ENCODE measurements at regions not wholly inside any gene's neighbourhood (a gene's known extent, or its start where the extent isn't known, plus 50 kb on each side); places are given as distances from the start of the nearest gene placed in this dataset.

DNA sequence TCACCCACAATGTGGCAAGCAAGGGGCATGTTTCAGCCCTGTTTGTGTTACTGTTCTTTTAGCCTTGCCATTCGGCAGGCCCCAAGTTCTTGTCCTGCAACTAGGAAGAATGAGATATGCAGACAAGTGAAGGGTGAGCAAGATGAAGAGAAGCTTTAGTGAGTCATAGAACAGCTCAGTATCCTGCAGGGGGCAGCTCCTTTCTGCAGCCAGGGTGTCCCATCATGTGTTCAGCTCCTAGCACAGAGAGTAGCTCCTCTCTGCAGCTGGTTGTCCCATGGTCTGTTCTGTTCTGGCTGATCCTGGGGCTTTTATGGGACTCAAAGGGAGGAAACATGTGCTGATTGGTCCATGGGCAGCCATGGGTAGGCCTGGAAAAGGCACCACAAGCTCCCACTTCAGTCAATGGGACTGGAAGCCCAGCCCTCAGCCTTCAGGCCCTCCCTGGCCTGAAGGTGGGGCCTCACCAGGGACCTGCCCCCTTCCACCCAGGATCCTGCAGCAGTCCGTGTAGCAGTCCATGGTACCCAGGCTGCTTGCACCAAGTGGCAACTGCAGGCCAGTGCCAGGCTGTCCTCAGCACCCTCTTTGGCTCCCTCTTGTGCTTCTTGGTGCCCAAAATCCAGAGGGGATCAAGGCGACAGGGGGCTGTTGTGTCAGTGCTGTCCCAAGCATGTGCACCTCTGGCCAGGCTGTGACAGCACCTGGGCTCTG is 326.4 kb downstream of the NR4A2 start:
- H3K36me3 ChIP-seq (ENCODE audit: control insufficient read depth, insufficient read depth, low read length): no peaks in the 10 kb centered on the region
- no peak overlapping the region for H3K9ac ChIP-seq (ENCODE audit: low read depth, low read length)
- no peaks in the 10 kb centered on the region for H3K9me3 ChIP-seq (ENCODE audit: control insufficient read depth, insufficient read depth, low read length)
- H3K27me3 ChIP-seq (ENCODE audit: control insufficient read depth, insufficient read depth, low read length): no peaks in the 10 kb centered on the region
- no peaks in the 10 kb centered on the region for H3K4me1 ChIP-seq (ENCODE audit: control insufficient read depth, insufficient read depth, low read length)
- H3K27ac ChIP-seq (ENCODE audit: low read depth, low read length): no peak overlapping the region
- H3K4me3 ChIP-seq (ENCODE audit: low read depth, low read length): no peak overlapping the region

DNA sequence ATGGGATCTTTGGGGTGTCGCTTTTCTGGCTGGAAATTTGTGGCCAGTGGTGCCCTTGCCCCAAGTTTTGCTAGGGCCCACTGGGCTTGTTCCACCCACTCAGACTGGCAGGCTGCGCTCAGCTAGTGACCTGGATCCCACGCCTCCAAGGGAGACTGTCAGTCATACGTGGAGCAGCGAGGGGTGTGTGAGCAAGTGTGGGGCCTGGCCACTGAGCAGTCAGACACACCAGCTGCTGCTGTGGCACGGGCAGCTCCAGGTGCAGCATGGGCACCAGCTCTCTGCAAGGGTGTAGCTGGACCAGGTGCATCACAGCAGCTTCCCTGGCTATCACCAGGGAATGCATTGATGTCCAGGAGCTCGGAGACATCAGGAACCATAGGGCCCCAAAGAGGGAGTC is 327.0 kb downstream of the NR4A2 start:
- Histone ChIP-seq H3K4me1 (ENCODE audit: control insufficient read depth, insufficient read depth, low read length) (no peaks in the 10 kb centered on the region), H3K9ac (ENCODE audit: low read depth, low read length) (no peak overlapping the region), H3K36me3 (ENCODE audit: control insufficient read depth, insufficient read depth, low read length) (no peaks in the 10 kb centered on the region), H3K4me3 (ENCODE audit: low read depth, low read length) (no peak overlapping the region), H3K27me3 (ENCODE audit: control insufficient read depth, insufficient read depth, low read length) (no peaks in the 10 kb centered on the region), H3K27ac (ENCODE audit: low read depth, low read length) (no peak overlapping the region), H3K9me3 (ENCODE audit: control insufficient read depth, insufficient read depth, low read length) (no peaks in the 10 kb centered on the region)

DNA sequence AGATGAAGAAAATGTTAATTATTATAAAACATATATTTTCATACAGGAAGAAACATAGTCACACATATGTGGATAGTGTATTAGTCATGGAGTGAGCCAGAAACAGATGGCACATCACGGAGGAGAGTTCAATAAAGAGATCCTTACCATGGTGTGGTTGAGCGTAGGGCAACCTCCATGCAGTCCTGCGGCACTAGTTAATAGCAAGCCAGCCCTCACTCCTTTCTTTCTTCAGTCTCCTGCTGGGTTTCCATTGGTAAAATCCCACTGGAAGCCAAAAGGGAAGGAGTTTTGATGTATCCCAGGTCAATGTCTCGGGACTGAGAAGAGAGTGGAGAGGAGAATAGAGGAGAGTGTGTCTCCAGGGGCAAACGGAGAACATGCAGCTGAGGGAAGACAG is 328.1 kb downstream of the NR4A2 start:
- no peak overlapping the region for H3K27ac ChIP-seq (ENCODE audit: low read depth, low read length)
- no peak overlapping the region for H3K9ac ChIP-seq (ENCODE audit: low read depth, low read length)
- H3K4me3 ChIP-seq (ENCODE audit: low read depth, low read length): no peak overlapping the region
- no peaks in the 10 kb centered on the region for H3K36me3 ChIP-seq (ENCODE audit: control insufficient read depth, insufficient read depth, low read length)
- H3K9me3 ChIP-seq (ENCODE audit: control insufficient read depth, insufficient read depth, low read length): no peaks in the 10 kb centered on the region
- H3K4me1 ChIP-seq (ENCODE audit: control insufficient read depth, insufficient read depth, low read length): no peaks in the 10 kb centered on the region
- no peaks in the 10 kb centered on the region for H3K27me3 ChIP-seq (ENCODE audit: control insufficient read depth, insufficient read depth, low read length)

- no peaks in the 10 kb centered on the region for H3K36me3 ChIP-seq (ENCODE audit: control insufficient read depth, insufficient read depth, low read length)
- no peaks in the 10 kb centered on the region for H3K27me3 ChIP-seq (ENCODE audit: control insufficient read depth, insufficient read depth, low read length)
- H3K9ac ChIP-seq (ENCODE audit: low read depth, low read length): no peak overlapping the region
- no peak overlapping the region for H3K27ac ChIP-seq (ENCODE audit: low read depth, low read length)
- no peak overlapping the region for H3K4me3 ChIP-seq (ENCODE audit: low read depth, low read length)
- no peaks in the 10 kb centered on the region for H3K9me3 ChIP-seq (ENCODE audit: control insufficient read depth, insufficient read depth, low read length)
- no peaks in the 10 kb centered on the region for H3K4me1 ChIP-seq (ENCODE audit: control insufficient read depth, insufficient read depth, low read length)
Measured at GRCh38 chr2:156003780-156004179, 328.7 kb downstream of the NR4A2 start.

- no peaks in the 10 kb centered on the region for H3K9me3 ChIP-seq (ENCODE audit: control insufficient read depth, insufficient read depth, low read length)
- H3K4me1 ChIP-seq (ENCODE audit: control insufficient read depth, insufficient read depth, low read length): no peaks in the 10 kb centered on the region
- no peaks in the 10 kb centered on the region for H3K27me3 ChIP-seq (ENCODE audit: control insufficient read depth, insufficient read depth, low read length)
- H3K27ac ChIP-seq (ENCODE audit: low read depth, low read length): no peak overlapping the region
- no peaks in the 10 kb centered on the region for H3K36me3 ChIP-seq (ENCODE audit: control insufficient read depth, insufficient read depth, low read length)
- H3K9ac ChIP-seq (ENCODE audit: low read depth, low read length): no peak overlapping the region
- H3K4me3 ChIP-seq (ENCODE audit: low read depth, low read length): no peak overlapping the region
Measured at GRCh38 chr2:156001851-156002250, 330.7 kb downstream of the NR4A2 start.

DNA sequence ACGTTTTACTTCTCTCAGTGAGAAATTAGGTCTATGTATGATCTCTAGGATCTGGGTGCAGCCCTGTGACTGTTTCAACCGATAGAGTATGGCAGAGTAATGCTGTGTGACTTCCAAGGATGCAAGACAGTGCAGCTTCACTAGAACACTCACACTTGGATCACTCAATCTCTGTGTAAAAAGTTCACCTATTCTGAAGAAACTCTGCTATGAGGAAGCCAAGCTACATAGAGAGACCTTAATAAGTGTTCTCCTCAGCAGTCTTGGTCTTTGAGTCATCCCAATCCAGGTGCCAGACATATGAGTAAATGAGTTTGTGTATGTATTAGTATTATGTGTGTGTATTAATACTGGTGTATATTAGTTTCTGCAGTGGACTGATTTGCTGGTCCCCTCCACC is 335.0 kb downstream of the NR4A2 start:
- Histone ChIP-seq H3K9ac (ENCODE audit: low read depth, low read length) (no peak overlapping the region), H3K27ac (ENCODE audit: low read depth, low read length) (no peak overlapping the region), H3K36me3 (ENCODE audit: control insufficient read depth, insufficient read depth, low read length) (no peaks in the 10 kb centered on the region), H3K4me1 (ENCODE audit: control insufficient read depth, insufficient read depth, low read length) (no peaks in the 10 kb centered on the region), H3K27me3 (ENCODE audit: control insufficient read depth, insufficient read depth, low read length) (no peaks in the 10 kb centered on the region), H3K4me3 (ENCODE audit: low read depth, low read length) (no peak overlapping the region), H3K9me3 (ENCODE audit: control insufficient read depth, insufficient read depth, low read length) (no peaks in the 10 kb centered on the region)

GRCh38 chr2:155994315-155994714 is 338.2 kb downstream of the NR4A2 start:
- no peak overlapping the region for H3K9ac ChIP-seq (ENCODE audit: low read depth, low read length)
- no peaks in the 10 kb centered on the region for H3K36me3 ChIP-seq (ENCODE audit: control insufficient read depth, insufficient read depth, low read length)
- no peak overlapping the region for H3K4me3 ChIP-seq (ENCODE audit: low read depth, low read length)
- H3K9me3 ChIP-seq (ENCODE audit: control insufficient read depth, insufficient read depth, low read length): no peaks in the 10 kb centered on the region
- H3K27ac ChIP-seq (ENCODE audit: low read depth, low read length): no peak overlapping the region
- H3K4me1 ChIP-seq (ENCODE audit: control insufficient read depth, insufficient read depth, low read length): no peaks in the 10 kb centered on the region
- no peaks in the 10 kb centered on the region for H3K27me3 ChIP-seq (ENCODE audit: control insufficient read depth, insufficient read depth, low read length)

- Histone ChIP-seq H3K9ac (ENCODE audit: low read depth, low read length) (no peak overlapping the region), H3K4me1 (ENCODE audit: control insufficient read depth, insufficient read depth, low read length) (peaks cover 13% of the 10 kb centered on the region), H3K4me3 (ENCODE audit: low read depth, low read length) (no peak overlapping the region), H3K27ac (ENCODE audit: low read depth, low read length) (no peak overlapping the region), H3K36me3 (ENCODE audit: control insufficient read depth, insufficient read depth, low read length) (no peaks in the 10 kb centered on the region), H3K27me3 (ENCODE audit: control insufficient read depth, insufficient read depth, low read length) (no peaks in the 10 kb centered on the region), H3K9me3 (ENCODE audit: control insufficient read depth, insufficient read depth, low read length) (no peaks in the 10 kb centered on the region)
Measured at GRCh38 chr2:155983845-155984244, 348.7 kb downstream of the NR4A2 start.

- peaks cover 9% of the 10 kb centered on the region for H3K4me1 ChIP-seq (ENCODE audit: control insufficient read depth, insufficient read depth, low read length)
- no peaks in the 10 kb centered on the region for H3K9me3 ChIP-seq (ENCODE audit: control insufficient read depth, insufficient read depth, low read length)
- no peak overlapping the region for H3K27ac ChIP-seq (ENCODE audit: low read depth, low read length)
- H3K9ac ChIP-seq (ENCODE audit: low read depth, low read length): no peak overlapping the region
- H3K27me3 ChIP-seq (ENCODE audit: control insufficient read depth, insufficient read depth, low read length): no peaks in the 10 kb centered on the region
- H3K4me3 ChIP-seq (ENCODE audit: low read depth, low read length): no peak overlapping the region
- H3K36me3 ChIP-seq (ENCODE audit: control insufficient read depth, insufficient read depth, low read length): no peaks in the 10 kb centered on the region
Measured at GRCh38 chr2:155982135-155982534, 350.4 kb downstream of the NR4A2 start.

GRCh38 chr2:155980941-155981560 is 351.5 kb downstream of the NR4A2 start:
- H3K36me3 ChIP-seq (ENCODE audit: control insufficient read depth, insufficient read depth, low read length): no peaks in the 10 kb centered on the region
- H3K9me3 ChIP-seq (ENCODE audit: control insufficient read depth, insufficient read depth, low read length): no peaks in the 10 kb centered on the region
- no peak overlapping the region for H3K27ac ChIP-seq (ENCODE audit: low read depth, low read length)
- H3K27me3 ChIP-seq (ENCODE audit: control insufficient read depth, insufficient read depth, low read length): no peaks in the 10 kb centered on the region
- no peak overlapping the region for H3K9ac ChIP-seq (ENCODE audit: low read depth, low read length)
- H3K4me3 ChIP-seq (ENCODE audit: low read depth, low read length): no peak overlapping the region
- peaks cover 9% of the 10 kb centered on the region for H3K4me1 ChIP-seq (ENCODE audit: control insufficient read depth, insufficient read depth, low read length)

DNA sequence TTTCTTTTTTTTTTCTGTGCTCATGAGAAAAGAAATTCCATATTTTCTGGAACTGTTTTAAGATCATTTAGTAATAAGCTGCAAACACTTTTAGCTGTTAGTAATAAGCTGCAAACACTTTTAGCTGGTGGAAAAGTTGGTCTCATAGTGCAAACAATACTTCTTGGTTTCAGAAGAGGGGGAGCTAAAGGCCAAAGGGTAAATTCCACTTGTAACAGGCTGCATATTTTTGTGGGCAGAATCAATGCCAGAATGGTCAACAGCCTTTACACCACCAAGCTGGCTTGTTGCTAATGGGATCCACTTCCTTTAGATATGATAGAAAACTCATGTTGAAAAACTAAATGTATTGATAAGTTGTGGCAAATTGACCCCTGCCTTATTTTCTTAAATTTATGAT is 356.8 kb downstream of the NR4A2 start:
- Histone ChIP-seq H3K9ac (ENCODE audit: low read depth, low read length) (no peak overlapping the region), H3K27me3 (ENCODE audit: control insufficient read depth, insufficient read depth, low read length) (no peaks in the 10 kb centered on the region), H3K4me1 (ENCODE audit: control insufficient read depth, insufficient read depth, low read length) (peaks cover 17% of the 10 kb centered on the region; the same call in 1 of the 2 replicates), H3K27ac (ENCODE audit: low read depth, low read length) (no peak overlapping the region), H3K36me3 (ENCODE audit: control insufficient read depth, insufficient read depth, low read length) (no peaks in the 10 kb centered on the region), H3K4me3 (ENCODE audit: low read depth, low read length) (no peak overlapping the region), H3K9me3 (ENCODE audit: control insufficient read depth, insufficient read depth, low read length) (no peaks in the 10 kb centered on the region)
